ENCODE measurements at regions not wholly inside any gene's neighbourhood (a gene's known extent, or its start where the extent isn't known, plus 50 kb on each side); places are given as distances from the start of the nearest gene placed in this dataset.

DNA sequence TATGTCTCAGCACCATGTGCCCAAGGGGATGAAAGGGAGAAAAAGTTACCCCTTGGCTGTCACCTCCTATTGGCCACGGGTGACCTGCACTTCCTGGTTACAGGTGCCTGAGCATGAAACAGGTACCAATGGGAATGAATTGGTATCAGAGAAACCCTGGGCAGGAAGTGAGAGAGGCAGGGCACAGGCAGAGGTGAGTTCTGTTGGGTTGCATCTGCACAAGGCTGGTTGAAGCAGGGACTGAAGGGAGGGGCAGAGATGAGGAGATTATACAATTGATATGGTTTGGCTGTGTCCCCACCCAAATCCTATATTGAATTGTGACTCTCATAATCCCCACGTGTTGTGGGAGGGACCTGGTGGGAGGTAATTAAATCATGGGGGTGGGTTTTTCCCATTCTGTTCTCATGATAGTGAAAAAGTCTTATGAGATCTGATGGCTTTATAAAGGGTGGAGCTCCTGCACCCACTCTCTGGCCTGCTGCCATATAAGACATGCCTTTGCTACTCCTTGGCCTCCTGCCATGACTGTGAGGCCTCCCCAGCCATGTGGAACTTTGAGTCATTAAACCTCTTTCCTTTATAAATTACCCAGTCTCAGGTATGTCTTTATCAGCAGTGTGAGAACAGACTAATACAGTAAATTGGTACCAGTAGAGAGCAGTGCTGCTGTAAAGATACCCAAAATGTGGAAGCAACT is 291.8 kb downstream of the LRFN2 start:
- no peak for TF ChIP-seq POLR2A (IDR thresholded peaks at IDR 0.05)
- TF ChIP-seq, protein P1, sequence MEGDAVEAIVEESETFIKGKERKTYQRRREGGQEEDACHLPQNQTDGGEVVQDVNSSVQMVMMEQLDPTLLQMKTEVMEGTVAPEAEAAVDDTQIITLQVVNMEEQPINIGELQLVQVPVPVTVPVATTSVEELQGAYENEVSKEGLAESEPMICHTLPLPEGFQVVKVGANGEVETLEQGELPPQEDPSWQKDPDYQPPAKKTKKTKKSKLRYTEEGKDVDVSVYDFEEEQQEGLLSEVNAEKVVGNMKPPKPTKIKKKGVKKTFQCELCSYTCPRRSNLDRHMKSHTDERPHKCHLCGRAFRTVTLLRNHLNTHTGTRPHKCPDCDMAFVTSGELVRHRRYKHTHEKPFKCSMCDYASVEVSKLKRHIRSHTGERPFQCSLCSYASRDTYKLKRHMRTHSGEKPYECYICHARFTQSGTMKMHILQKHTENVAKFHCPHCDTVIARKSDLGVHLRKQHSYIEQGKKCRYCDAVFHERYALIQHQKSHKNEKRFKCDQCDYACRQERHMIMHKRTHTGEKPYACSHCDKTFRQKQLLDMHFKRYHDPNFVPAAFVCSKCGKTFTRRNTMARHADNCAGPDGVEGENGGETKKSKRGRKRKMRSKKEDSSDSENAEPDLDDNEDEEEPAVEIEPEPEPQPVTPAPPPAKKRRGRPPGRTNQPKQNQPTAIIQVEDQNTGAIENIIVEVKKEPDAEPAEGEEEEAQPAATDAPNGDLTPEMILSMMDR (IDR thresholded peaks at IDR 0.05) = no peak

Data from gastroesophageal sphincter (tissue), 3 donors.